Thoracic aorta (tissue), 2 donors: ENCODE measurements at regions not wholly inside any gene's neighbourhood (a gene's known extent, or its start where the extent isn't known, plus 50 kb on each side); places are given as distances from the start of the nearest gene placed in this dataset.

ENCODE experiments used
- ATAC-seq: fragments of 150-250 bp; one replicate; pipeline ENCODE4 v1.8.0; 2017; ENCODE audit warnings: low read depth; ENCODE audit not compliant: insufficient number of reproducible peaks, low FRiP score
- DNase-seq: peaks from one replicate; pipeline ENCODE4 v3.0.0-alpha.2; 2020; ENCODE audit warnings: low spot score
- H3K27ac ChIP-seq, 2 donors: fragments of 200-600 bp; sonication (generic); 1 replicate in 1 of 2; 2 replicates in 1 of 2; pipeline ENCODE4 v1.5.1; 2016; ENCODE audit warnings: mild to moderate bottlenecking in 2 of 2, moderate library complexity in 2 of 2
- H3K27me3 ChIP-seq: fragments of 200-600 bp; sonication (generic); replicated peaks from 2 replicates; pipeline ENCODE4 v1.6.0; 2016; ENCODE audit warnings: mild to moderate bottlenecking; ENCODE audit not compliant: insufficient read depth
- H3K36me3 ChIP-seq: fragments of 200-600 bp; sonication (generic); one replicate; pipeline ENCODE4 v1.5.1; 2016
- H3K4me1 ChIP-seq, 2 donors: fragments of 200-600 bp; sonication (generic); 1 replicate in 1 of 2; 2 replicates in 1 of 2; pipeline versions ENCODE4 v1.5.1 to v1.6.0; 2016; ENCODE audit warnings: low read depth in 2 of 2, mild to moderate bottlenecking in 1 of 2; ENCODE audit not compliant: control insufficient read depth in 1 of 2
- H3K4me3 ChIP-seq: fragments of 200-600 bp; sonication (generic); 2 replicates; pipeline ENCODE4 v1.5.1; 2016; ENCODE audit warnings: mild to moderate bottlenecking
- H3K9me3 ChIP-seq: fragments of 200-600 bp; sonication (generic); 2 replicates; pipeline ENCODE4 v1.5.1; 2016
- CTCF ChIP-seq: fragments of 200-600 bp; sonication (generic); IDR thresholded peaks from one replicate; pipeline ENCODE4 v1.5.1; 2019; ENCODE audit warnings: antibody characterized with exemption

GRCh38 chr13:80224468-80224867 is 116.5 kb downstream of the SPRY2 start:
- Histone ChIP-seq H3K4me3 (no peak overlapping the region), H3K4me1 (no peaks in the 10 kb centered on the region), H3K9me3 (no peaks in the 10 kb centered on the region), H3K36me3 (no peaks in the 10 kb centered on the region), H3K27me3 (no peaks in the 10 kb centered on the region), H3K27ac (no peak overlapping the region)
- ATAC-seq (no peak), DNase-seq (no peak)
- TF ChIP-seq CTCF = no peak

GRCh38 chr13:80217614-80218456 is 123.1 kb downstream of the SPRY2 start:
- no peak for TF ChIP-seq CTCF

GRCh38 chr13:80215368-80215767 is 125.6 kb downstream of the SPRY2 start:
- Histone ChIP-seq H3K27me3 (no peaks in the 10 kb centered on the region), H3K27ac (no peak overlapping the region), H3K4me1 (no peaks in the 10 kb centered on the region), H3K36me3 (no peaks in the 10 kb centered on the region), H3K4me3 (no peak overlapping the region), H3K9me3 (no peaks in the 10 kb centered on the region)
- no peak for TF ChIP-seq CTCF
- no peak for ATAC-seq
- DNase-seq = no peak

More at GRCh38 chr13:80217614-80218456, 123.1 kb downstream of the SPRY2 start:
- Histone ChIP-seq H3K4me3 (no peak overlapping the region), H3K4me1 (no peaks in the 10 kb centered on the region), H3K36me3 (no peaks in the 10 kb centered on the region), H3K27me3 (no peaks in the 10 kb centered on the region), H3K27ac (no peak overlapping the region), H3K9me3 (no peaks in the 10 kb centered on the region)
- no peak for DNase-seq
- ATAC-seq = no peak

GRCh38 chr13:80214521-80214991 is 126.4 kb downstream of the SPRY2 start:
- TF ChIP-seq CTCF = no peak
- ATAC-seq = no peak
- no peaks in the 10 kb centered on the region for H3K27me3 ChIP-seq
- no peaks in the 10 kb centered on the region for H3K4me1 ChIP-seq
- no peaks in the 10 kb centered on the region for H3K36me3 ChIP-seq
- DNase-seq = no peak
- H3K9me3 ChIP-seq = no peaks in the 10 kb centered on the region
- no peak overlapping the region for H3K27ac ChIP-seq
- no peak overlapping the region for H3K4me3 ChIP-seq

- DNase-seq = no peak
- H3K9me3 ChIP-seq = no peaks in the 10 kb centered on the region
- no peaks in the 10 kb centered on the region for H3K36me3 ChIP-seq
- no peak for TF ChIP-seq CTCF
- no peaks in the 10 kb centered on the region for H3K4me1 ChIP-seq
- H3K27me3 ChIP-seq = no peaks in the 10 kb centered on the region
- H3K27ac ChIP-seq = no peak overlapping the region
- no peak for ATAC-seq
- no peak overlapping the region for H3K4me3 ChIP-seq
Measured at GRCh38 chr13:80214050-80214449, 126.9 kb downstream of the SPRY2 start.
